GM04504 (cell line): ENCODE measurements at regions not wholly inside any gene's neighbourhood (a gene's known extent, or its start where the extent isn't known, plus 50 kb on each side); places are given as distances from the start of the nearest gene placed in this dataset.

Source experiments
- DNase-seq: peaks from one replicate; pipeline ENCODE4 v3.0.0-alpha.2; 2012; ENCODE audit warnings: low read depth

GRCh38 chr9:82549174-82549821 is 513.6 kb downstream of the RASEF start:
- DNase-seq, result no peak

GRCh38 chr9:82552784-82553183 is 510.2 kb downstream of the RASEF start:
- no peak for DNase-seq

- DNase-seq, result no peak
Observed at GRCh38 chr9:82553654-82554366, 509.1 kb downstream of the RASEF start.

DNA sequence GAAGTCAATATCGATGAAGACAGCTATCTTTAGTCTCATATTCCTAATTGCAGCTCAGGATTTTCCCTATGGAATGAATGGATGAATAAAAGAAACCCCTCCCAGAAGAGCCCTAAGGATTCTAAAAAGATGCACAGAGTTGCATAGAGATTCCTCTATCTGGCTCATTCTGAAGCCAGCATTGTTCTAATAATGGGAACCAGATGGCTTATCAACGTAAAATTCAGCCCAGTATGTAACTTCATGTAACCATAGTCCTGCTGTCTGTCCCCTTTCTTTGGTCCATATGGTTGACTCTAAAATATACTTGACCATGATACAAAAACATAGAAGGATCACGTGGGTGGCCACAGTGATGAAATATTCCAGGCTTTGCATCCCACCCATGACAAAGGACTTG is 508.6 kb downstream of the RASEF start:
- DNase-seq, result no peak

DNA sequence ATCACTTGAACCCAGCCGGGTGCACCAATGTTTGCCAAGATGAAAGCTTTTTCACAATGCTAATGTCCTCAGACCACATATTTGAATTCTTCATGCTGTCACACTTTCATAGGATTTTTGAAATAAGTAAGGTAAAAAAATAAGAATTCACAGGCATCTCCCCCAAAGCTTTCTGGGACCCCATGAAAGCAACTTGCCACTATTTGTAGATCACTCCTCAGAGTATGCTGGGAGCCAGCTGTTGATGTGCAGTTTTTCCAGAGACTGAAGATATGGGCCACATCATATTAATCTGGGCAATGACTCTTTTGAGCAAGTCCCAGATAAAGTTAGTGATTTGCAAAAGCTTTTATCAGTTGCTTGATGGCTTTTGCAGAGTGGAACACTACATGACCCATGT is 507.9 kb downstream of the RASEF start:
- DNase-seq, result no peak

DNA sequence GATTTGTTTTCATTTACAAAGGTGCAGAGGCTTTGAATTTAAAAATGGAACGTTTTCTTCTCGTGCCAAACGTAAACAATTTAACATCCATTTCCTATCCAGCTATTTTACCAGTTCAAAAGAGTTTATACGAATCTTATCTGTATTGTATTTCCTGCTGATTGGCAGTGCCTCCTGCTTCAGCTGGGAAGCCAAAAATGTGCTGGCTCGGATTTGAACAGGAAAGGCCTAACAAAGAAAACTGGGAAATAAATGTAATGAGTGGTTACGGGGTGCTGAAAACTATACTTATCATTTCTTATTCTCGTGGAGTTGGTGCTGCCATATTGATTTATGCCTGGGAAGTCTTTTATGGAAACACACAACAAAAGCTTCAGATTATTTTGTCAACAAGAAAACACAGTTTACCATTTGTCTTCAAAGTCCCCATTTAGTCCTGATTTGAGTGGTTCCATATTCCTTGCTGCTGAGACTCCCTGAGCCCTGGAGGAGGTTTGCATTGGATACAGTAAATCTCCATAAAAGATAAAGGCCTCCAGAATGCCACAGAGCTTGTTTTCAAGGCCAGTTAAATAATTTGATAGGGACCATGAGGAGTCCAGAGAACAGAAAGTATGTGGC is 507.4 kb downstream of the RASEF start:
- no peak for DNase-seq

- DNase-seq, result no peak
Observed at GRCh38 chr9:82558346-82558745, 504.6 kb downstream of the RASEF start.

- no peak for DNase-seq
Observed at GRCh38 chr9:82558855-82559630, 503.9 kb downstream of the RASEF start.

GRCh38 chr9:82560036-82560435 is 502.9 kb downstream of the RASEF start:
- DNase-seq, result no peak

- DNase-seq, result no peak
Observed at GRCh38 chr9:82560457-82560904, 502.5 kb downstream of the RASEF start.

DNA sequence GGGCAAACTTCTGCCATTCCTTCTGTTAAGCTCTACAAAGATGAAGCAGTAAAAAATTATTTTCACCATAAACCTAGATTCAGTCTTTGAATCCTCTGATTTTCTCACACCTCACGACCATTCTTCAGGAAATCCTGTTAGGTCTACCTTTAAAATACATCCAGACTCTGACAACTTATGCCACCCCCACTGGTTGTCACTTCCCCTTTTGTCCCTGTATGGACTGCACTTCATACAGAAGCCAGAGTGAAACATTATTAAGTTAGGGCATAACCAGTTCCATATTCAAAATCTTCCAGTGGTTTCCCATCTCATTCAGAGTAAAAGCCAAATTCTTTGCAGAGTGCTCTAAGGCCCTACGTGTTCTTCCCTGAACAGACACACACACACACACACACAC is 499.8 kb downstream of the RASEF start:
- no peak for DNase-seq

DNA sequence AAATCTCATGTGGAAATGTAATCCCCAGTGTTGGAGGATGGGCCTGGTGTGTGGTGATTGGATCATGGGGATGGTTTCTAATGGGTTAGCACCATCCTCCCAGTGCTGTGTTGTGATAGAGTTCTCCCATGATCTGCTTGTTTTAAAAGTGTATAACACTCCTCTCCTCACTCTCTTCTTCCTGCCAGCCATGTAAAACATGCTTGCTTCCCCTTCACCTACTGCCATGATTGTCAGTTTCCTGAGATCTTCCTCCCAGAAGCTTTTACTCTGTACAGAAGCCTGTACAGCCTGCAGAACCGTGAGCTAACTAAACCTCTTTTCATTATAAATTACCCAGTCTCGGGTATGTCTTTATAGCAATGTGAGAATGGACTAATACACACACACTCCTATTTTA is 499.1 kb downstream of the RASEF start:
- DNase-seq, result no peak

DNA sequence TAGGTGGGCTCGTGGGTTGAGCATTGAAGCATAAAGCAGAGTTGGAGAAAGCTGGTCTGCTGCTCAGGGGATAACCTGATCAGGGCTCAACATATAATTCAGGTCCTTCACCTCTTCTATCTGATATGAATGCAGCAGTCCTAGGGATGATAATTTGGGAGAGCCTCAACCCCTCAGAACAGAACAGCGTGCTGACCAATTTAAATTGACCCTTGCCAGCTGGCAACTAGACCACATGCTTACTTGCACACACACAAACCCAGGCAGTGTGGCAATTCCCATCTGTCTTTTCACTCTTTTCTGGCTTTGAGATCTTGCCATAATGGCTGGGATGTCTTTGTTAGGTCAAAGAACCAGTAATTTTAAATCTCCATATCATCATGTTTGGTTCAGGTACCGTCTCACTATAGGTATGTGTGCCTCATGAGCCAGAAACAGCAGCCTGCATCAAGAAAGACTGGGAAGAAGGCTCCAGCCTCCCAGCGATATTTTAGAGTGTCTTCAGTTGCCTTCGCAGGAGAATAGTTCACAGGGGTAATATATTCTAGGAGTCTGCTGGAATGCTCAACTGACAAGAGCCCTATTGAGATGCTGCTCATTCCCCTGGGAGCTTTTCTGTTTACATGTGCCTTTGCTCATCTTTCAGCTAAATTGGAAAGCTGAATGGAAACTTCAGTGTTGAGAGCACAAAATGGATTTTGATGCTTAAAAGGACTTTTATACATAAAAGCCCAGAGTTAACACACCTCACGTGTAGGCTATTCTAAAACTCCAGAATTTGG is 497.6 kb downstream of the RASEF start:
- no peak for DNase-seq

DNA sequence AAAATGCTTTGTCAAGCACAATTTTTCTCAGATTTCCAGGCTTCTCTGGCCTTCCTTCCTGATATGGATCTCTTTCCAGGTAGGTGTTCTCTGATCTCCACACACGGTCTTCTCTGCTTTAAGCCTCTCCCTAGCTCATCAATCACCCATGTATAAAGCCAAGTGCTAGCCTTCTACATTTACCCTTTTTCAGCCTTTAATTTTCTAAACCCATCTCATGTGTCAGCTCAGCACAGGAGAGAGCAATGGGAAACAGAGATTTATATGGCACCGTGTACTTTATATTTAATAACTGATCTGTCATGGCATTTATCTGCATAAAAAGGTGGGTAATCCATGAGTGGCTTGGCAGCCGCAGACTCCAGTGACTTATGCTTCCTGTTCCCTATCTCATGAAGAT is 495.0 kb downstream of the RASEF start:
- no peak for DNase-seq

GRCh38 chr9:82570226-82570625 is 492.7 kb downstream of the RASEF start:
- DNase-seq, result no peak

DNA sequence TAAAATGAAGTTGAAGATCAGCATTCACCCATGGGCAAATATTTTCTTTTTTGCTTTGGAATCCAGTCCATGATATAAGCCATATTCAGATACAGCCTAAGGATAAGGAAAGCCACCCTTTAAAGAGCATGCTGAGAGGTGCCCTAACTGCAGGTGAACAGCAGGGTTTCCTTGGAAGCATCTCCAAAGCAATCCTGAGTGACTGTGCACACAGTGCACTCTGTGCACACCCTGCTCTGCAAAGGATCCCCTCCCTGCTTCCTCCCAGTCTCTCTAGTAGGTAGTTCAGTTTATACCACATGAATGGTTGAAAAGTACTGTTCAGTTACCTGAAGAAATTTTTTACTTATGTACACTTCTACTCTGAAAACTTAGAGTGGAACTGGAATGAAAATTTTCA is 491.4 kb downstream of the RASEF start:
- DNase-seq, result no peak

GRCh38 chr9:82572146-82572545 is 490.8 kb downstream of the RASEF start:
- no peak for DNase-seq

DNA sequence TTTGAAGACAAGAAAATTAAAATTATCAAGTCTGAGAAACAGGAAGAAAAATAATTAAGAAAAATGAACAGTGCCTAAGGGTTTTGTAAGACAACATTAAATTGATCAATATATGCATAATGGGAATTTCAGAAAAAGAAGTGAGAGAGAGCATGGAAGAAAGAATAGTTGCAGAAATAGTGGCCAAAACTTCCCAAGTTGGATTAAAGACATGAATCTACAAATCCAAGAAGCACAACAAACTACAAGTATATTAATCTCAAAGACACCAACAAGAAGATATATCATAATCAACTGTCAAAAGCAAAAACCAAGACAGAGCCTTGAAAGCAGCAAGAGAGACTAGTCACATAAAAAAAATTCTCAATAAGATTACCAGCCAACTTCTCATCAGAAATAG is 488.0 kb downstream of the RASEF start:
- DNase-seq, result no peak

DNA sequence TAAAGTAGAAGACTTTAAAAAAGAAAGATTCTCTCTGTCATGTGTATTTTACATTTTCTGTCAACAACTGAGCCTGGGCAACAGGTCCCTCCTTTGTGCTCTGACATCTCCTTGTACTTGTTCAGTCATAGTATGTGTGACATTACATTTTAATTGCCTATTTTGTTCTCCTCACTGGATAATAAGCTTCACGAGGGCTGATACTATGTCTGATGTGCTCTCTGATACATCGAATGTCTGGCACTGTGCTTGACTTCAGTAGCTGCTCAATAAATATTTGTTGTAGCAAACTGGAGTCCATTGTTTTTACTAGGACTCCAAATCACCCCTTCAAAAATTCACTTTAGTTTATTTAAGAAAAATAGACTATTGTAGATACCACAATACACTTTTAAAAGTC is 482.0 kb downstream of the RASEF start:
- no peak for DNase-seq

DNA sequence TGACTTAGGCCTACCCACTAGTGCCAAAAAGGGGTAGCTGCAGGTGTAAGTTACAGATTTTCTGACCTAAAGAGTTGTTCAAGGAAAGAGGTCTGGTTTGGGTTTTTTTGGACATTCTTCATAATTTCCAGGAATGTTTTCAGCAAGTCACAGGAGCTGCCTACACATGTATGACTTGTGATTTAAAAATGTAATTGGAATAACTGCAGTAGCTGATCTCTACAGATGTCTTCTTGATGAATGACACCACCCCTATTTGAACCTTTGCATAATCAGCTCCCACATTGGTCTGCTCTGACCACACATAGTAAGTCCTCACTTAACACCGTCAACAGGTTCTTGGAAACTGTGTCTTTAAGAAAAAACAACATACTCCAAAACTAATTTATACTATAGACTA is 481.4 kb downstream of the RASEF start:
- DNase-seq, result no peak

- no peak for DNase-seq
Observed at GRCh38 chr9:82581935-82582334, 481.0 kb downstream of the RASEF start.

GRCh38 chr9:82582693-82583092 is 480.2 kb downstream of the RASEF start:
- DNase-seq, result no peak
